Liver (tissue), 8 donors: ENCODE measurements at regions not wholly inside any gene's neighbourhood (a gene's known extent, or its start where the extent isn't known, plus 50 kb on each side); places are given as distances from the start of the nearest gene placed in this dataset.

Experiments used
- DNase-seq: peaks from one replicate; pipeline ENCODE4 v3.0.0-alpha.2; 2017; ENCODE audit warnings: low spot score
- H3K27ac ChIP-seq, 2 donors: one replicate each; pipeline ENCODE4 v1.7.0; 2013; ENCODE audit warnings: inconsistent platforms in 2 of 2, low read length in 2 of 2, control low read depth in 1 of 2, low read depth in 1 of 2, mild to moderate bottlenecking in 1 of 2
- H3K27me3 ChIP-seq, 4 donors: one replicate each; pipeline versions ENCODE4 v1.6.1 to v1.7.0; 2013; ENCODE audit warnings: low read length in 3 of 4, inconsistent platforms in 1 of 4, mild to moderate bottlenecking in 1 of 4, moderate library complexity in 1 of 4; ENCODE audit not compliant: control insufficient read depth in 4 of 4, insufficient read depth in 4 of 4
- H3K36me3 ChIP-seq, 4 donors: one replicate each; pipeline versions ENCODE4 v1.6.1 to v1.7.0; 2013; ENCODE audit warnings: low read length in 3 of 4, mild to moderate bottlenecking in 3 of 4, low read depth in 1 of 4, moderate library complexity in 1 of 4; ENCODE audit not compliant: control insufficient read depth in 4 of 4, insufficient read depth in 3 of 4
- H3K4me1 ChIP-seq, 4 donors: one replicate each; pipeline versions ENCODE4 v1.6.1 to v1.7.0; 2013; ENCODE audit warnings: low read length in 3 of 4, mild to moderate bottlenecking in 3 of 4, moderate library complexity in 1 of 4; ENCODE audit not compliant: control insufficient read depth in 4 of 4, insufficient read depth in 4 of 4
- H3K4me3 ChIP-seq, 3 donors: one replicate each; pipeline versions ENCODE4 v1.6.1 to v1.7.0; 2013; ENCODE audit warnings: low read length in 3 of 3, control low read depth in 1 of 3, low read depth in 1 of 3, mild to moderate bottlenecking in 1 of 3
- H3K9ac ChIP-seq, 2 donors: one replicate each; pipeline ENCODE4 v1.7.0; 2013; ENCODE audit warnings: low read length in 2 of 2, mild to moderate bottlenecking in 2 of 2, moderate library complexity in 2 of 2, control low read depth in 1 of 2, low read depth in 1 of 2
- H3K9me3 ChIP-seq, 4 donors: one replicate each; pipeline versions ENCODE4 v1.6.1 to v1.7.0; 2013; ENCODE audit warnings: low read length in 3 of 4; ENCODE audit not compliant: control insufficient read depth in 4 of 4
- ATF3 ChIP-seq: IDR thresholded peaks from 2 replicates; pipeline ENCODE4 v1.6.1; 2016; ENCODE audit warnings: antibody characterized with exemption
- EGR1 ChIP-seq, 2 donors: IDR thresholded peaks; 2 replicates each; pipeline ENCODE4 v1.6.1; 2016 to 2018; ENCODE audit warnings: antibody characterized with exemption in 2 of 2, low read depth in 2 of 2
- FOXA1 ChIP-seq: IDR thresholded peaks from 2 replicates; pipeline ENCODE4 v1.6.1; 2016; ENCODE audit warnings: antibody characterized with exemption
- FOXA2 ChIP-seq: IDR thresholded peaks from 2 replicates; pipeline ENCODE4 v1.6.1; 2016; ENCODE audit warnings: antibody characterized with exemption
- GABPA ChIP-seq, 2 donors: IDR thresholded peaks in 1 of 2; conservative IDR thresholded peaks in 1 of 2; 2 replicates each; pipeline ENCODE4 v1.6.1; 2016; ENCODE audit warnings: antibody characterized with exemption in 2 of 2, mild to moderate bottlenecking in 1 of 2, moderate library complexity in 1 of 2
- HNF4G ChIP-seq: IDR thresholded peaks from 2 replicates; pipeline ENCODE4 v1.6.1; 2016; ENCODE audit warnings: antibody characterized with exemption
- JUND ChIP-seq, 2 donors: IDR thresholded peaks; 2 replicates each; pipeline ENCODE4 v1.6.1; 2016; ENCODE audit warnings: antibody characterized with exemption in 2 of 2
- MAX ChIP-seq: IDR thresholded peaks from 2 replicates; pipeline ENCODE4 v1.6.1; 2016; ENCODE audit warnings: antibody characterized with exemption
- NR2F2 ChIP-seq: IDR thresholded peaks from 2 replicates; pipeline ENCODE4 v1.6.1; 2016; ENCODE audit warnings: antibody characterized with exemption
- RAD21 ChIP-seq, 2 donors: IDR thresholded peaks; 2 replicates each; pipeline ENCODE4 v1.6.1; 2016; ENCODE audit warnings: antibody characterized with exemption in 2 of 2, mild to moderate bottlenecking in 2 of 2
- RXRA ChIP-seq, 2 donors: IDR thresholded peaks; 2 replicates each; pipeline ENCODE4 v1.6.1; 2017 to 2018; ENCODE audit warnings: antibody characterized with exemption in 2 of 2, mild to moderate bottlenecking in 1 of 2
- SP1 ChIP-seq: IDR thresholded peaks from 2 replicates; pipeline ENCODE4 v1.6.1; 2018; ENCODE audit warnings: antibody characterized with exemption, mild to moderate bottlenecking
- TAF1 ChIP-seq: conservative IDR thresholded peaks from 2 replicates; pipeline ENCODE4 v1.6.1; 2016; ENCODE audit warnings: antibody characterized with exemption, mild to moderate bottlenecking
- YY1 ChIP-seq: IDR thresholded peaks from 2 replicates; pipeline ENCODE4 v1.6.1; 2016; ENCODE audit warnings: antibody characterized with exemption, mild to moderate bottlenecking
- ZBTB33 ChIP-seq: IDR thresholded peaks from 2 replicates; pipeline ENCODE4 v1.6.1; 2016; ENCODE audit warnings: antibody characterized with exemption
- WGBS: extraction: QIAGEN DNeasy Blood & Tissue Kit; methylation state at CpG from one replicate; pipeline ENCODE4 v1.1.7; 2013; 5-methylcytosine and 5-hydroxymethylcytosine counted together
- TF ChIP-seq, protein P1 (sequence below): fragments of 150-350 bp; IDR thresholded peaks from 2 replicates; pipeline ENCODE4 v1.5.1; 2017; ENCODE audit warnings: improper control_type of control experiment, low read depth, low read length; ENCODE audit not compliant: missing input control
- donor health status: healthy.
- donor health status: healthy.
- donor health status: healthy.
- donor health status: healthy.
- donor health status: healthy.

GRCh38 chr2:146214394-146214929 is 1630.4 kb upstream of the ACVR2A start (continued):
- TF ChIP-seq ZBTB33, result no peak
- no peak for TF ChIP-seq TAF1
- TF ChIP-seq FOXA1, result peak; percentile 19
- no peak for TF ChIP-seq NR2F2
- peak; percentile 48 to 49 for TF ChIP-seq RXRA (IDR thresholded peaks at IDR 0.05)
- TF ChIP-seq GABPA (IDR thresholded peaks at IDR 0.05 in 1 of 2, conservative IDR thresholded peaks at IDR 0.05 in 1 of 2), result no peak
- peak in 1 of 2 donors; percentile 35 for TF ChIP-seq RAD21 (IDR thresholded peaks at IDR 0.05)
- TF ChIP-seq MAX, result no peak

GRCh38 chr2:146213674-146214073 is 1631.2 kb upstream of the ACVR2A start:
- Histone ChIP-seq H3K27ac (no peak overlapping the region), H3K27me3 (no peaks in the 10 kb centered on the region), H3K4me3 (no peak overlapping the region), H3K36me3 (no peaks in the 10 kb centered on the region), H3K4me1 (peaks cover 0 to 18% (median 2%) of the 10 kb centered on the region in 4 donors), H3K9me3 (no peaks in the 10 kb centered on the region), H3K9ac (no peak overlapping the region)
- no peak for TF ChIP-seq ZBTB33
- no peak for TF ChIP-seq NR2F2
- no peak for TF ChIP-seq ATF3
- TF ChIP-seq GABPA (IDR thresholded peaks at IDR 0.05 in 1 of 2, conservative IDR thresholded peaks at IDR 0.05 in 1 of 2), result no peak
- TF ChIP-seq RAD21 (IDR thresholded peaks at IDR 0.05), result no peak
- TF ChIP-seq YY1, result no peak
- TF ChIP-seq EGR1 (IDR thresholded peaks at IDR 0.05; ENCODE audit: low read depth in 2 of 2), result no peak
- no peak for TF ChIP-seq SP1
- no peak for TF ChIP-seq JUND (IDR thresholded peaks at IDR 0.05)
- TF ChIP-seq, protein P1, sequence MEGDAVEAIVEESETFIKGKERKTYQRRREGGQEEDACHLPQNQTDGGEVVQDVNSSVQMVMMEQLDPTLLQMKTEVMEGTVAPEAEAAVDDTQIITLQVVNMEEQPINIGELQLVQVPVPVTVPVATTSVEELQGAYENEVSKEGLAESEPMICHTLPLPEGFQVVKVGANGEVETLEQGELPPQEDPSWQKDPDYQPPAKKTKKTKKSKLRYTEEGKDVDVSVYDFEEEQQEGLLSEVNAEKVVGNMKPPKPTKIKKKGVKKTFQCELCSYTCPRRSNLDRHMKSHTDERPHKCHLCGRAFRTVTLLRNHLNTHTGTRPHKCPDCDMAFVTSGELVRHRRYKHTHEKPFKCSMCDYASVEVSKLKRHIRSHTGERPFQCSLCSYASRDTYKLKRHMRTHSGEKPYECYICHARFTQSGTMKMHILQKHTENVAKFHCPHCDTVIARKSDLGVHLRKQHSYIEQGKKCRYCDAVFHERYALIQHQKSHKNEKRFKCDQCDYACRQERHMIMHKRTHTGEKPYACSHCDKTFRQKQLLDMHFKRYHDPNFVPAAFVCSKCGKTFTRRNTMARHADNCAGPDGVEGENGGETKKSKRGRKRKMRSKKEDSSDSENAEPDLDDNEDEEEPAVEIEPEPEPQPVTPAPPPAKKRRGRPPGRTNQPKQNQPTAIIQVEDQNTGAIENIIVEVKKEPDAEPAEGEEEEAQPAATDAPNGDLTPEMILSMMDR, result no peak
- TF ChIP-seq HNF4G, result no peak
- no peak for DNase-seq

DNA sequence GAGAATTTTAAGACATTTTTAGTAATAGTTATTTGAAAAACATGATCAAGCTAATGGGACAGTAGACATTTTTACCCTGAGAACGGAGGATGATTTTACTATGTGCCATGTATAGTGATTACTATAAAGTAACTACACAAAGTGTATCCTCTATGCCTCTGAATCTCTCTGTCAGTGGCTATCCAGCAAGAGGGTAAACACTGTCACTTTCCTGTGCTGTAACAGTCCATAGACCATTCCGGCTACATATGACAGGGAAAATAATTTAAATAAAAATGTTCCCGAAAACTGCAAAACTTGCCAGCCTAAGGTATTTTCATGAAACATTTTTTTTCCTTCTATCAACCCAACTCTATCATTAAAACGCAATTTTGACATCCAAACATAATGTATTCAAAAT is 1632.2 kb upstream of the ACVR2A start:
- no peaks in the 10 kb centered on the region for H3K27me3 ChIP-seq
- H3K4me3 ChIP-seq, result no peak overlapping the region
- H3K9ac ChIP-seq, result no peak overlapping the region
- DNase-seq, result no peak
- H3K4me1 ChIP-seq, result peaks cover 0 to 18% (median 2%) of the 10 kb centered on the region in 4 donors
- WGBS, result 88% methylated on average over 4 of the region's 4 CpGs
- TF ChIP-seq HNF4G (no peak), ZBTB33 (no peak), SP1 (no peak), FOXA2 (no peak), YY1 (no peak), NR2F2 (no peak)
- TF ChIP-seq, protein P1, result no peak
- no peaks in the 10 kb centered on the region for H3K36me3 ChIP-seq
- H3K27ac ChIP-seq, result no peak overlapping the region
- no peaks in the 10 kb centered on the region for H3K9me3 ChIP-seq
